ENCODE measurements at regions not wholly inside any gene's neighbourhood (a gene's known extent, or its start where the extent isn't known, plus 50 kb on each side); places are given as distances from the start of the nearest gene placed in this dataset.

DNA sequence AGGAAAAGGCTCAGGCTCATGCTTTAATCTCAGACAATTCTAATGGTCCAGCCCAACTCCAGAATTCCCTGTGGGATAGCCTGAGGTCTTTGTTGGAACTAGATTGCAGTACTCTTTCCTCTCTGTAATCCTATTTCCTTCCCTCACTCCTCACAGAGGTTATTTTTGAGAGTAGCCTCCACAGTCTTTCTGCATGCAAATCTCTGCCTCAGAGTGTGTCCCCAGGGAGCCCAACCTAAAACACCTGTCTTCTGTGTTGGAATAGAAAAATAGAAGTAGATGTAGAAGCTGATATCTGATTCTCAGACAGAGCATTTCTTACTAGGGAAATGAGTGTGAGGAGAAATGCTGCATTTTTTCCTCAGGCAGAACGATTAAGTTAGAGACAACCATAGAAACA, 915.5 kb upstream of the EPHA5 start:
- TF ChIP-seq, protein P1, sequence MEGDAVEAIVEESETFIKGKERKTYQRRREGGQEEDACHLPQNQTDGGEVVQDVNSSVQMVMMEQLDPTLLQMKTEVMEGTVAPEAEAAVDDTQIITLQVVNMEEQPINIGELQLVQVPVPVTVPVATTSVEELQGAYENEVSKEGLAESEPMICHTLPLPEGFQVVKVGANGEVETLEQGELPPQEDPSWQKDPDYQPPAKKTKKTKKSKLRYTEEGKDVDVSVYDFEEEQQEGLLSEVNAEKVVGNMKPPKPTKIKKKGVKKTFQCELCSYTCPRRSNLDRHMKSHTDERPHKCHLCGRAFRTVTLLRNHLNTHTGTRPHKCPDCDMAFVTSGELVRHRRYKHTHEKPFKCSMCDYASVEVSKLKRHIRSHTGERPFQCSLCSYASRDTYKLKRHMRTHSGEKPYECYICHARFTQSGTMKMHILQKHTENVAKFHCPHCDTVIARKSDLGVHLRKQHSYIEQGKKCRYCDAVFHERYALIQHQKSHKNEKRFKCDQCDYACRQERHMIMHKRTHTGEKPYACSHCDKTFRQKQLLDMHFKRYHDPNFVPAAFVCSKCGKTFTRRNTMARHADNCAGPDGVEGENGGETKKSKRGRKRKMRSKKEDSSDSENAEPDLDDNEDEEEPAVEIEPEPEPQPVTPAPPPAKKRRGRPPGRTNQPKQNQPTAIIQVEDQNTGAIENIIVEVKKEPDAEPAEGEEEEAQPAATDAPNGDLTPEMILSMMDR (IDR thresholded peaks at IDR 0.05) = no peak
- no peak for TF ChIP-seq POLR2A (IDR thresholded peaks at IDR 0.05)

Data from uterus (tissue), 2 donors.